RWPE1 (cell line): ENCODE measurements at regions not wholly inside any gene's neighbourhood (a gene's known extent, or its start where the extent isn't known, plus 50 kb on each side); places are given as distances from the start of the nearest gene placed in this dataset.

Experiments
- CTCF ChIA-PET: fragments of 350-600 bp; sonication (Branson Sonifier 250); formaldehyde crosslinking; extraction: SDS; loops from one replicate; lab custom pipeline; 2021; lab: Yijun Ruan, JAX
- POLR2A ChIA-PET: fragments of 400-600 bp; formaldehyde crosslinking; extraction: SDS; loops from one replicate; lab custom pipeline; 2020; ENCODE audit warnings: antibody characterized with exemption; ENCODE audit not compliant: low non-redundant PET; lab: Yijun Ruan, JAX
- DNase-seq: peaks from one replicate; pipeline ENCODE4 v3.0.0; 2012; ENCODE audit warnings: low spot score
- H3K27ac ChIP-seq: fragments of 450-650 bp; 2 replicates; pipeline ENCODE4 v1.5.1; 2017
- CTCF ChIP-seq: fragments of 450-650 bp; conservative IDR thresholded peaks from 2 replicates; pipeline ENCODE4 v1.5.1; 2017; ENCODE audit warnings: low read depth, mild to moderate bottlenecking

GRCh38 chr20:11556410-11556809 lies 361.3 kb upstream of the BTBD3 start:
- ChIA-PET POLR2A (no interaction called here), CTCF (no interaction called here)
- no peak for TF ChIP-seq CTCF
- DNase-seq: no peak
- no peak overlapping the region for H3K27ac ChIP-seq

DNA sequence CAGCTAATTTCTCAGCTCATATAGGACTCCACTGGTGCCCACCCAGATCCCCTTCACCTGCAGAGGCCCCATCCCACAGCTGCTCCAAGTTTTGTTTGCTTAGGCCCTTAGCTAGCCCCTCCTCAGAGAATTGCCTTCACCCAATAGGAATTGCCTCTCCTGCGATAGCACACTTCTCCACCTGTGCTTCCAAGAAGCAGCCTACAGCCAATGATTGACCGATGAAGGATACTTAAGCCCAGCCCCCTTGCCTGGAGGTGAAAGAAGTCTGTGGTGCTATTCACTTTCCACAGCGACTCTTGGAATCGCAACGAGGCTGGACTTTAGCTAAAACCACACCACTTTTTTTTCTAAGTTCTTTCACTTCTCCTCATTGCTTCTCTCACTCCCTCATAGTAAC lies 353.2 kb upstream of the BTBD3 start:
- no peak for TF ChIP-seq CTCF
- no peak for DNase-seq
- CTCF ChIA-PET: no interaction called here
- POLR2A ChIA-PET: no interaction called here
- H3K27ac ChIP-seq: no peak overlapping the region

DNA sequence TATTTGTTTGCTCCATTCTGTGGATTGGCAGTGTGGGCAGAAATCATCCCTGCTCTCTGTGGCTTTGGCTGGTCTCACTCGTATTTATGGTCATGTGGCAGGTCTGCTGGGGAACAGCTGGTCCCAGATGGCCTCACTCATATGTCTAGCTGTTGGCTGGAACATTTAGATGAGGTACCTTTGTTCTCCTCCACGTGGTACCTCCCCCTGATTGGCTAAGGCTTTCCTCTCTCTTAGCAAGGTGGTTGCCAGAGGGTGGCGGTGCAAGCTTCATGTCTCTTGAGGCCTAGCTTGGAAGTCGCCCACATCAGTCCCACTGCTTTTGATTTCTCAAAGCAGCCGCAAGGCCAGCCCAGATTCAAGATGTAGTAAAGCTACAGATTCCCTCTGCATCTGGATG lies 348.5 kb upstream of the BTBD3 start:
- H3K27ac ChIP-seq: no peak overlapping the region
- no peak for DNase-seq
- no peak for TF ChIP-seq CTCF
- ChIA-PET CTCF (no interaction called here), POLR2A (no interaction called here)

GRCh38 chr20:11573507-11573906 lies 344.2 kb upstream of the BTBD3 start:
- no peak overlapping the region for H3K27ac ChIP-seq
- no peak for TF ChIP-seq CTCF
- ChIA-PET POLR2A (no interaction called here), CTCF (no interaction called here)
- DNase-seq: no peak

DNA sequence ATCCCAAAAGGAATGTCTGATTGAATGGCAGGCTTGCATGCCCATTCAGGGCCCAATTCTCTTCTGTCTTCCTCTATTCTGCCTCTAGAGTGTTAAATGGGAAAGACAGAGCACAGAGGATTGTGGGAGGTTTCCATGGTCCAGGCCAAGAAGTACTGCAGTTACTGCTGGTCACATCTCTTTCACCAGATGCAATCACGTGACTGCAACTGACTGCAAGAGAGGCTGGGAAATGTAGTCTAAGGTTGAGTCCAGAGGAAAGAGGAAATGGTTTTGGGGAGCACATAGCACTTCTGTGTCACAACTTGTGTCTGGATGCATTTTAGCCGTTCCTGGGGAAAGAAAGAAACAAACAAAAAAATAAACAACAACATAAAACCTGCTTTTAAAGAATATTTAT lies 336.4 kb upstream of the BTBD3 start:
- no peak for TF ChIP-seq CTCF
- DNase-seq: no peak
- no peak overlapping the region for H3K27ac ChIP-seq
- POLR2A ChIA-PET: no interaction called here
- CTCF ChIA-PET: interaction anchor here (0.6 kb wide), 2 partner anchors 79 to 376 kb away, joined by 3 read pairs; no protein-coding TSS in a partner anchor

DNA sequence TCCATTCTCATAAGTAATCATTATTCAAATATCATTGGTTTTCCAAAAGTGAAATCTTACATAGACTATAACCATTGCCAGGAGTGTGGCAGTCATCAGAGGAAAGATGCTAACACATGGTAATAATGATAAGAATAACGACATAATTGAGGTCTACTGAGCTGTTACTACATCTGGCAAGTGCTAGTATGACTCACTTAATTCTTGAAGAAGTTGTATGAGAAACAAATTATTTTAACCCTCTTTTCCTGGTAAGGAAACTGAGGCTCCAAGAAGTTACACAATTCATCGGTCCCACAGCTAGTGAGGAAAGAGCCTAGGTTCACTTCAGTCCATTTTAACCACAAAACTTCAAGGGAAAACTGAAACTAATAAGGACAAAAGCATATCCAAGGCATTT lies 335.6 kb upstream of the BTBD3 start:
- ChIA-PET CTCF (interaction anchor here (0.6 kb wide), 1 partner anchor 79 kb away, joined by 3 read pairs; no protein-coding TSS in a partner anchor), POLR2A (no interaction called here)

More for the DNA sequence above, 335.6 kb upstream of the BTBD3 start:
- no peak for TF ChIP-seq CTCF
- no peak for DNase-seq
- no peak overlapping the region for H3K27ac ChIP-seq
